Heart left ventricle (tissue), 13 donors: ENCODE measurements at regions not wholly inside any gene's neighbourhood (a gene's known extent, or its start where the extent isn't known, plus 50 kb on each side); places are given as distances from the start of the nearest gene placed in this dataset.

Source experiments
- CTCF ChIP-seq, 12 donors: fragments of 200-600 bp; sonication (generic) in 4 of 12; IDR thresholded peaks; one replicate each; pipeline versions ENCODE4 v1.5.0 to v1.8.0; 2018 to 2022; ENCODE audit warnings: antibody characterized with exemption in 12 of 12, mild to moderate bottlenecking in 5 of 12
- POLR2A ChIP-seq, 2 donors: fragments of 450-650 bp; IDR thresholded peaks; one replicate each; pipeline ENCODE4 v1.6.1; 2017; ENCODE audit warnings: antibody characterized with exemption in 2 of 2, mild to moderate bottlenecking in 2 of 2, moderate library complexity in 2 of 2
- donor health status: ischemic (EF 13 %, LVEDD 7.1; RV severe dilation, severe dysfunction).
- donor health status: DM: no; HTN: yes; CAD: no.
- donor health status: DM: no; HTN: no; CAD: no.
- donor health status: ischemic (EF 25% LVEDD 6.9; RV normal size, moderate dysfunction).
- donor health status: ischemic (EF 25% LVEDD 5.7; RV mildly dilated, moderate dysfunction).
- donor health status: ischemic (EF 35%, LVEDD 5.7; RV mildly dilated, moderate dysfunction).
- donor health status: nonischemic (EF 11% LVEDD 7.7; RV severe dilation, severe dysfunction).
- donor health status: DM: yes; HTN: yes; CAD: no.
- donor health status: PGD.
- donor health status: ischemic (EF 29% LVEDD 5.4; RV normal size, mild dysfunction).
- donor health status: nonischemic (EF 23%, LVEDD 6.1; RV moderate dilation, normal function).

- TF ChIP-seq CTCF (IDR thresholded peaks at IDR 0.05) (no peak), POLR2A (IDR thresholded peaks at IDR 0.05) (no peak)
These were observed 872.3 kb downstream of the SLITRK1 start for GRCh38 chr13:83009987-83010386.
